ENCODE measurements at regions not wholly inside any gene's neighbourhood (a gene's known extent, or its start where the extent isn't known, plus 50 kb on each side); places are given as distances from the start of the nearest gene placed in this dataset.
"Not testable (repeated sequence)": the region's sequence is repeated elsewhere in the genome, so short reads cannot be mapped to it uniquely, and the experiment has no call there.

DNA sequence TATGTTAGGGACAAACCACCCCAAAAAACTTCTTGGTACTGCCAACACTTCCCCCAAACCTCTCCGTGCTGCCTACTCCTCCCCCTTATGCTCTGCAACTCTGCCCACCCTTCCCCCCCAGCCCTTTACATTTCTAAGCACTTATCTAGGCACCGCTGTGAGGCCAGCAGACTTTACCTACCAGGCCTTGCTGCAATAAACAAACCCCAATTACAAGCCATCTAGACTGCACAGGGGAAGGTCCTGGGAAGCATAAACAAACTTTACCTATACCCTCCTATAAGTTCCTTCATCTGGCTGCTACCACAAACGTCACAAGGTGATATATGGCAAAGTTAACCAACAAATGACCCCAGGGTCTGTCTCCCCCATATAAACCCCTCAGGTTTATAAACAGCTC is 259.4 kb upstream of the GULP1 start:
- H3K4me3 ChIP-seq (ENCODE audit: low read length), result peak overlapping the region; percentile 97
- DNase-seq, result peak; percentile 90
- peaks cover 43% of the 10 kb centered on the region for H3K4me1 Mint-ChIP-seq

DNA sequence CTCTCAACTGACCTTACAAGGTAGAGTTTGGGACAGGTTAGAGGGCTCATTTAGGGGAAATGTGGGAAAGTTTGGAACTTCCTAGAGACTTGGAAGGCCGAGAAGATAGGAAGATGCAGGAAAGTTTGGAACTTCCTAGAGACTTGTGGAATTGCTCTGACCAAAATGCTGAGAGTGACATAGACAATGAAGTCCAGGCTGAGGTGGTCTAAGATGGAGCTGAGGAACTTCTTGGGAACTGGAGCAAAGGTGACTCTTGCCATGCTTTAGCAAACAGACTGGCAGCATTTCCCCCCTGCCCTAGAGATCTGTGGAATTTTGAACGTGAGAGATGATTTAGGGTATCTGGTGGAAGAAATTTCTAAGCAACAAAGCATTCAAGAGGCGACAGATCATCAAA is 258.9 kb upstream of the GULP1 start:
- H3K27ac ChIP-seq (ENCODE audit: low read depth, low read length), result peak overlapping the region; percentile 2
- H3K9me3 ChIP-seq (ENCODE audit: control insufficient read depth, low read length), result no peaks in the 10 kb centered on the region
- Mint-ChIP-seq H3K9me3 (peaks cover 2% of the 10 kb centered on the region), H3K4me1 (peaks cover 40% of the 10 kb centered on the region), H3K27ac (no peak overlapping the region), H3K27me3 (ENCODE audit: insufficient read depth) (no peaks in the 10 kb centered on the region), H3K36me3 (ENCODE audit: low read depth) (no peaks in the 10 kb centered on the region), H3K4me3 (no peak overlapping the region)
- peaks cover 7% of the 10 kb centered on the region for H3K4me1 ChIP-seq (ENCODE audit: control insufficient read depth, insufficient read depth, low read length)
- peaks cover 11% of the 10 kb centered on the region for H3K36me3 ChIP-seq (ENCODE audit: control insufficient read depth, insufficient read depth, low read length)
- no peaks in the 10 kb centered on the region for H3K27me3 ChIP-seq (ENCODE audit: control insufficient read depth, insufficient read depth, low read length, poor library complexity, severe bottlenecking)
- TF ChIP-seq, protein P1, sequence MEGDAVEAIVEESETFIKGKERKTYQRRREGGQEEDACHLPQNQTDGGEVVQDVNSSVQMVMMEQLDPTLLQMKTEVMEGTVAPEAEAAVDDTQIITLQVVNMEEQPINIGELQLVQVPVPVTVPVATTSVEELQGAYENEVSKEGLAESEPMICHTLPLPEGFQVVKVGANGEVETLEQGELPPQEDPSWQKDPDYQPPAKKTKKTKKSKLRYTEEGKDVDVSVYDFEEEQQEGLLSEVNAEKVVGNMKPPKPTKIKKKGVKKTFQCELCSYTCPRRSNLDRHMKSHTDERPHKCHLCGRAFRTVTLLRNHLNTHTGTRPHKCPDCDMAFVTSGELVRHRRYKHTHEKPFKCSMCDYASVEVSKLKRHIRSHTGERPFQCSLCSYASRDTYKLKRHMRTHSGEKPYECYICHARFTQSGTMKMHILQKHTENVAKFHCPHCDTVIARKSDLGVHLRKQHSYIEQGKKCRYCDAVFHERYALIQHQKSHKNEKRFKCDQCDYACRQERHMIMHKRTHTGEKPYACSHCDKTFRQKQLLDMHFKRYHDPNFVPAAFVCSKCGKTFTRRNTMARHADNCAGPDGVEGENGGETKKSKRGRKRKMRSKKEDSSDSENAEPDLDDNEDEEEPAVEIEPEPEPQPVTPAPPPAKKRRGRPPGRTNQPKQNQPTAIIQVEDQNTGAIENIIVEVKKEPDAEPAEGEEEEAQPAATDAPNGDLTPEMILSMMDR (conservative IDR thresholded peaks at IDR 0.05), result no peak
- peak overlapping the region; percentile 88 for H3K9ac ChIP-seq (ENCODE audit: extremely low read depth, low read length, poor library complexity, severe bottlenecking)
- DNase-seq, result peak; percentile 76
- WGBS, 2 experiments (ENCODE audit: insufficient coverage in 1 of 2, insufficient read length in 1 of 2), result 4 to 15% methylated on average over 2 to 3 of the region's 3 CpGs
- H3K4me3 ChIP-seq (ENCODE audit: low read length), result peak overlapping the region; percentile 97

More for the DNA sequence above, 259.4 kb upstream of the GULP1 start:
- H3K9me3 Mint-ChIP-seq, result peaks cover 3% of the 10 kb centered on the region
- H3K27me3 Mint-ChIP-seq (ENCODE audit: insufficient read depth), result no peaks in the 10 kb centered on the region
- H3K27ac ChIP-seq (ENCODE audit: low read depth, low read length), result peak overlapping the region; percentile 2
- WGBS, 2 experiments (ENCODE audit: insufficient coverage in 1 of 2, insufficient read length in 1 of 2), result 0 to 6% methylated on average over 1 to 3 of the region's 3 CpGs
- no peak overlapping the region for H3K27ac Mint-ChIP-seq
- no peak overlapping the region for H3K4me3 Mint-ChIP-seq
- H3K27me3 ChIP-seq (ENCODE audit: control insufficient read depth, insufficient read depth, low read length, poor library complexity, severe bottlenecking), result no peaks in the 10 kb centered on the region
- H3K9me3 ChIP-seq (ENCODE audit: control insufficient read depth, low read length), result no peaks in the 10 kb centered on the region
- peaks cover 7% of the 10 kb centered on the region for H3K4me1 ChIP-seq (ENCODE audit: control insufficient read depth, insufficient read depth, low read length)
- H3K9ac ChIP-seq (ENCODE audit: extremely low read depth, low read length, poor library complexity, severe bottlenecking), result peak overlapping the region; percentile 88
- H3K36me3 ChIP-seq (ENCODE audit: control insufficient read depth, insufficient read depth, low read length), result peaks cover 6% of the 10 kb centered on the region
- TF ChIP-seq, protein P1 (conservative IDR thresholded peaks at IDR 0.05), result no peak
- peaks cover under 1% of the 10 kb centered on the region for H3K36me3 Mint-ChIP-seq (ENCODE audit: low read depth)

DNA sequence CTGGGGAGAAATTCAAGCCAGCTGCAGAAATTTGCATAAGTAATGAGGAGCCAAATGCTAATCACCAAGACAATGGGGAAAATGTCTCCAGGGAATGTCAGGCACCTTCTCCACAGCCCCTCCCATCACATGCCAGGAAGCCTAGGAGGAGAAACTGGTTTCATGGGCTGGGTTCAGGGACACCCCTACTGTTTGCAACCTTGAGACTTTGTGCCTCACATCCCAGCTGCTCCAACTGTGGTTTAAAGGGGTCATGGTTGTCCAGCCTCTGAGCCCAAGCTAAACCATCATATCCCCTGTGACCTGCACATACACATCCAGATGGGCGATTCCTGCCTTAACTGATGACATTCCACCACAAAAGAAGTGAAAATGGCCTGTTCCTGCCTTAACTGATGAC is 258.4 kb upstream of the GULP1 start:
- DNase-seq, result peak; percentile 95
- H3K4me1 Mint-ChIP-seq, result peaks cover 35% of the 10 kb centered on the region
- not testable (repeated sequence) for H3K9me3 Mint-ChIP-seq; H3K9me3 ChIP-seq (ENCODE audit: control insufficient read depth, low read length); H3K27me3 ChIP-seq (ENCODE audit: control insufficient read depth, insufficient read depth, low read length, poor library complexity, severe bottlenecking); H3K27ac ChIP-seq (ENCODE audit: low read depth, low read length); H3K27ac Mint-ChIP-seq; H3K4me1 ChIP-seq (ENCODE audit: control insufficient read depth, insufficient read depth, low read length); H3K27me3 Mint-ChIP-seq (ENCODE audit: insufficient read depth); H3K36me3 Mint-ChIP-seq (ENCODE audit: low read depth); H3K4me3 Mint-ChIP-seq
- Histone ChIP-seq H3K36me3 (ENCODE audit: control insufficient read depth, insufficient read depth, low read length) (peaks cover 15% of the 10 kb centered on the region), H3K9ac (ENCODE audit: extremely low read depth, low read length, poor library complexity, severe bottlenecking) (peak overlapping the region; percentile 88), H3K4me3 (ENCODE audit: low read length) (peak overlapping the region; percentile 97)
- WGBS, 2 experiments (ENCODE audit: insufficient coverage in 1 of 2, insufficient read length in 1 of 2), result 0% methylated on average over 1 of the region's 1 CpG; no CpG with 5 or more reads in 1 of the 2 experiments

DNA sequence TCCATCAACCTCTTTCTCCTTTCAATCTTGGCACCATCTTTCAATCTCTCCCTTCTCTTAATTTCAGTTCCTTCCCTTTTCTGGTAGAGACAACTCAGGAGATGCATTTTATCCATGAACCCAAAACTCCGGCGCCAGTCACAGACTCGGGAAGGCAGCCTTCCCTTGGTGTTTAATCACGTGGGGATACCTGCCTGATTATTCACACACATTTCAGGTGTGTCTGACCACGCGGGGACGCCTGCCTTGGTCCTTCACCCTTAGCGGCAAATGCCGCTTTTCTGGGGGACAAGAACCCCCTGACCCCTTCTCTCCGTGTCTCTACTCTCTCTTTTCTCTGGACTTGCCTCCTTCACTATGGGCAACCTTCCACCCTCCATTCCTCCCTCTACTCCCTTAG is 257.6 kb upstream of the GULP1 start:
- DNase-seq, result peak; percentile 61
- not testable (repeated sequence) for H3K4me3 Mint-ChIP-seq
- 10 to 27% methylated on average over 6 to 10 of the region's 10 CpGs for WGBS, 2 experiments (ENCODE audit: insufficient coverage in 1 of 2, insufficient read length in 1 of 2)

DNA sequence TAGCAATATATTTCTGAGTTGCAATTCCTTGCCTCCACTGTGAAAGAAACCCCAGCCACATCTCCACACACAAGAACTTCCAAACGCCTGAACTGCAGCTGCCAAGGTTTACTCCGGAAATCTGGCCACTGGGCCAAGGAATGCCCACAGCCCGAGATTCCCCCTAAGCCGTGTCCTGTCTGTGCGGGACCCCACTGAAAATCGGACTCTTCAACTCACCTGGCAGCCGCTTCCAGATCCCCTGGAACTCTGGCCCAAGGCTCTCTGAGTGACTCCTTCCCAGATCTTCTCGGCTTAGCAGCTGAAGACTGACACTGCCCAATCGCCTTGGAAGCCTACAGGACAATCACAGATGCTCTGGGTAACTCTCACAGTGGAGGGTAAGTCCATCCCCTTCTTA is 256.3 kb upstream of the GULP1 start:
- not testable (repeated sequence) for H3K9me3 Mint-ChIP-seq; H3K27me3 Mint-ChIP-seq (ENCODE audit: insufficient read depth); H3K4me1 ChIP-seq (ENCODE audit: control insufficient read depth, insufficient read depth, low read length); H3K27ac Mint-ChIP-seq; H3K36me3 Mint-ChIP-seq (ENCODE audit: low read depth); H3K4me3 Mint-ChIP-seq; H3K27me3 ChIP-seq (ENCODE audit: control insufficient read depth, insufficient read depth, low read length, poor library complexity, severe bottlenecking); H3K27ac ChIP-seq (ENCODE audit: low read depth, low read length); H3K9me3 ChIP-seq (ENCODE audit: control insufficient read depth, low read length)
- peak overlapping the region; percentile 97 for H3K4me3 ChIP-seq (ENCODE audit: low read length)
- 14 to 25% methylated on average over 6 to 9 of the region's 9 CpGs for WGBS, 2 experiments (ENCODE audit: insufficient coverage in 1 of 2, insufficient read length in 1 of 2)
- H3K36me3 ChIP-seq (ENCODE audit: control insufficient read depth, insufficient read depth, low read length), result peaks cover 34% of the 10 kb centered on the region
- peak overlapping the region; percentile 88 for H3K9ac ChIP-seq (ENCODE audit: extremely low read depth, low read length, poor library complexity, severe bottlenecking)
- peaks cover 28% of the 10 kb centered on the region for H3K4me1 Mint-ChIP-seq
- DNase-seq, result peak; percentile 62

More for the DNA sequence above, 257.6 kb upstream of the GULP1 start:
- H3K9me3 ChIP-seq (ENCODE audit: control insufficient read depth, low read length); H3K27me3 ChIP-seq (ENCODE audit: control insufficient read depth, insufficient read depth, low read length, poor library complexity, severe bottlenecking); H3K27ac ChIP-seq (ENCODE audit: low read depth, low read length); H3K36me3 Mint-ChIP-seq (ENCODE audit: low read depth); H3K27me3 Mint-ChIP-seq (ENCODE audit: insufficient read depth); H3K9me3 Mint-ChIP-seq; H3K4me1 ChIP-seq (ENCODE audit: control insufficient read depth, insufficient read depth, low read length); H3K27ac Mint-ChIP-seq: not testable (repeated sequence)
- Histone ChIP-seq H3K36me3 (ENCODE audit: control insufficient read depth, insufficient read depth, low read length) (peaks cover 22% of the 10 kb centered on the region), H3K4me3 (ENCODE audit: low read length) (peak overlapping the region; percentile 97), H3K9ac (ENCODE audit: extremely low read depth, low read length, poor library complexity, severe bottlenecking) (peak overlapping the region; percentile 88)
- peaks cover 27% of the 10 kb centered on the region for H3K4me1 Mint-ChIP-seq

DNA sequence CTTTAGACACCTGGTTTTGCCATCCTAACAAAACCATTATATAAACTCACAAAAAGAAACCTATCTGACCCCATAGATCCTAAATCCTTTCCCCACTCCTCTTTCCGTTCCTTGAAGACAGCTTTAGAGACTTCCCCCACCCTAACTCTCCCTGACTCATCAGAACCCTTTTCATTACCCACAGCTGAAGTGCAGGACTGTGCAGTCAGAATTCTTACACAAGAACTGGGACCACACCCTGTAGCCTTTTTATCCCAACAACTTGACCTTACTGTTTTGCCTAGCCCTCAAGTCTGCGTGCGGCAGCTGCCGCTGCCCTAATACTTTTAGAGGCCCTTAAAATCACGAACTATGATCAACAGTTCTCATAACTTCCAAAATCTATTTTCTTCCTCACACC is 254.9 kb upstream of the GULP1 start:
- H3K4me1 Mint-ChIP-seq, result peaks cover 19% of the 10 kb centered on the region
- not testable (repeated sequence) for DNase-seq; H3K27ac ChIP-seq (ENCODE audit: low read depth, low read length); H3K4me1 ChIP-seq (ENCODE audit: control insufficient read depth, insufficient read depth, low read length); H3K27ac Mint-ChIP-seq; H3K4me3 Mint-ChIP-seq; H3K9me3 Mint-ChIP-seq; H3K27me3 Mint-ChIP-seq (ENCODE audit: insufficient read depth); H3K27me3 ChIP-seq (ENCODE audit: control insufficient read depth, insufficient read depth, low read length, poor library complexity, severe bottlenecking); H3K9me3 ChIP-seq (ENCODE audit: control insufficient read depth, low read length); H3K36me3 Mint-ChIP-seq (ENCODE audit: low read depth)
- 84 to 97% methylated on average over 5 of the region's 5 CpGs for WGBS, 2 experiments (ENCODE audit: insufficient coverage in 1 of 2, insufficient read length in 1 of 2)
- H3K4me3 ChIP-seq (ENCODE audit: low read length), result peak overlapping the region; percentile 97
- H3K9ac ChIP-seq (ENCODE audit: extremely low read depth, low read length, poor library complexity, severe bottlenecking), result peak overlapping the region; percentile 11
- H3K36me3 ChIP-seq (ENCODE audit: control insufficient read depth, insufficient read depth, low read length), result peaks cover 46% of the 10 kb centered on the region

Data from endodermal cell (in vitro differentiated cells).